ENCODE measurements at regions not wholly inside any gene's neighbourhood (a gene's known extent, or its start where the extent isn't known, plus 50 kb on each side); places are given as distances from the start of the nearest gene placed in this dataset.

GRCh38 chr10:739403-739802 lies 49.9 kb upstream of the DIP2C start:
- H3K4me1 ChIP-seq (ENCODE audit: insufficient read depth, low read length) = no peaks in the 10 kb centered on the region; the same call in 1 of the 2 replicates
- no peak overlapping the region for H3T11ph ChIP-seq (ENCODE audit: low read length)
- H3K79me2 ChIP-seq (ENCODE audit: insufficient read depth, low read length) = no peaks in the 10 kb centered on the region
- TF ChIP-seq CTCF (conservative IDR thresholded peaks at IDR 0.05) = no peak
- H3K9me3 ChIP-seq (ENCODE audit: control insufficient read depth, low read depth, low read length) = peaks cover 4% of the 10 kb centered on the region
- no peak overlapping the region for H3K9ac ChIP-seq (ENCODE audit: extremely low read depth, insufficient read length, low read length)
- peaks cover 2 to 9% (median 5%) of the 10 kb centered on the region in 3 experiments; a peak in 5 of 7 replicates for H3K36me3 Mint-ChIP-seq (ENCODE audit: insufficient read depth in 1 of 3, low read depth in 3 of 3)
- no peak overlapping the region for H2BK20ac ChIP-seq (ENCODE audit: low read depth, low read length, poor library complexity, severe bottlenecking)
- no peak for DNase-seq
- H3K27me3 Mint-ChIP-seq (ENCODE audit: low read depth) = peaks cover 9% of the 10 kb centered on the region
- no peak overlapping the region for H3K4ac ChIP-seq (ENCODE audit: low read depth, low read length)
- H4K91ac ChIP-seq (ENCODE audit: insufficient read length, low read depth, low read length) = no peak overlapping the region
- H2AFZ ChIP-seq (ENCODE audit: low read length) = no peak overlapping the region
- no peaks in the 10 kb centered on the region for H3K27me3 ChIP-seq (ENCODE audit: insufficient read depth, low read length)
- peak overlapping the region; percentile 60 for H4K8ac ChIP-seq (replicated peaks; ENCODE audit: insufficient read length, low read depth, low read length)
- H2BK15ac ChIP-seq (ENCODE audit: low read depth, low read length) = no peak overlapping the region
- no peak overlapping the region for H2BK12ac ChIP-seq (ENCODE audit: insufficient read length, low read depth, low read length)
- no peak overlapping the region for H3K4me3 Mint-ChIP-seq
- no peak overlapping the region for H3K27ac Mint-ChIP-seq
- H3K23ac ChIP-seq (ENCODE audit: insufficient read length, low read depth, low read length) = peak overlapping the region; percentile 36
- H2BK120ac ChIP-seq (ENCODE audit: low read depth, low read length, poor library complexity, severe bottlenecking) = no peak overlapping the region
- no peak overlapping the region for H3K27ac ChIP-seq (ENCODE audit: insufficient read length, low read depth, low read length)
- no peaks in the 10 kb centered on the region for H4K20me1 ChIP-seq (ENCODE audit: control insufficient read depth, insufficient read depth, insufficient read length)
- H3K18ac ChIP-seq (ENCODE audit: insufficient read length, low read depth, low read length) = no peak overlapping the region
- no peaks in the 10 kb centered on the region for H3K79me1 ChIP-seq (ENCODE audit: insufficient read depth, low read depth, low read length, poor library complexity, severe bottlenecking)
- no peak overlapping the region for H3K14ac ChIP-seq (ENCODE audit: insufficient read depth, low read length)
- no peak overlapping the region for H2AK5ac ChIP-seq (ENCODE audit: insufficient read length, low read length)
- H3K9me3 Mint-ChIP-seq = peaks cover 21 to 28% of the 10 kb centered on the region in 2 experiments
- no peak overlapping the region for H4K5ac ChIP-seq (ENCODE audit: insufficient read length, low read depth, low read length)
- no peaks in the 10 kb centered on the region for H3K23me2 ChIP-seq (ENCODE audit: insufficient read length, low read depth, low read length, poor library complexity, severe bottlenecking)
- no peak overlapping the region for H2BK5ac ChIP-seq (ENCODE audit: insufficient read length, low read length)
- H3K56ac ChIP-seq (ENCODE audit: insufficient read length, low read depth, low read length) = no peak overlapping the region
- WGBS (ENCODE audit: extremely low coverage, insufficient read length, low lambda C conversion rate) = no CpG with 5 or more reads among the region's 3 CpGs
- H3K4me1 Mint-ChIP-seq = peaks cover 0 to 14% of the 10 kb centered on the region in 2 experiments; a peak in 2 of 4 replicates
- H3K4me2 ChIP-seq (ENCODE audit: insufficient read depth, insufficient read length, low read length) = no peak overlapping the region
